Activated T-cell treated with anti-CD3 and anti-CD28 coated beads, Interleukin-2, amount 50 U/mL, for 4 hours (primary cell): ENCODE measurements at regions not wholly inside any gene's neighbourhood (a gene's known extent, or its start where the extent isn't known, plus 50 kb on each side); places are given as distances from the start of the nearest gene placed in this dataset.

Source experiments
- ATAC-seq, 2 donors: fragments of 200-7000 bp; cut with Tn5 transposase; one replicate each; pipeline ENCODE4 v1.10.0; 2021
- DNase-seq: peaks from one replicate; pipeline ENCODE4 v3.0.0-alpha.2; 2020
- H3K27me3 Mint-ChIP-seq: one replicate; pipeline ENCODE4 v1.8.0; 2021; ENCODE audit warnings: low read depth, mixed read lengths
- H3K36me3 Mint-ChIP-seq: one replicate; pipeline ENCODE4 v1.8.0; 2022; ENCODE audit warnings: mixed read lengths; ENCODE audit not compliant: insufficient read depth
- H3K4me1 Mint-ChIP-seq: one replicate; pipeline ENCODE4 v1.8.0; 2021; ENCODE audit warnings: low read depth, mixed read lengths
- H3K4me3 Mint-ChIP-seq: one replicate; pipeline ENCODE4 v1.8.0; 2021; ENCODE audit warnings: mild to moderate bottlenecking, moderate library complexity, mixed read lengths
- H3K9me3 Mint-ChIP-seq: one replicate; pipeline ENCODE4 v1.8.0; 2021; ENCODE audit warnings: mixed read lengths

DNA sequence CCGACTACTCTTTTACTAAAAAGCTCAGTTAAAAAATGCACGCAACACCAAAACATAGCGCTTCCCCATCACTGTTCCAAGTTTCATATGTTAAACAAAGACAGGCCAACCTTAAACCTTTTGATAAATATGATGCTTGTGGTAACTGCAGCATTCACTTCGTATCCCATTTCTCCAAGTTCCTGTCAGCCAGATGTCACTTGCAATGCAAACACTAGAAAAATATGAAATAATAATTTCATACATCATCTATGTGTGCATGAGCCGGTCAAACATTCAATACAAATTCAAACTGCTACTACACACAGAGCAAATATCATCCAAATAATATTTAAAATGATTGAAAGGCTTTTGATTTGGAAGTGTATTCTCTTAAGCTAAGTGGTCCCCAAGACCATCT, 636.5 kb downstream of the LMO4 start:
- Mint-ChIP-seq H3K4me1 (no peaks in the 10 kb centered on the region), H3K9me3 (no peaks in the 10 kb centered on the region), H3K4me3 (no peak overlapping the region), H3K36me3 (no peaks in the 10 kb centered on the region), H3K27me3 (peaks cover 1% of the 10 kb centered on the region)
- no peak for DNase-seq
- ATAC-seq, result no peak

DNA sequence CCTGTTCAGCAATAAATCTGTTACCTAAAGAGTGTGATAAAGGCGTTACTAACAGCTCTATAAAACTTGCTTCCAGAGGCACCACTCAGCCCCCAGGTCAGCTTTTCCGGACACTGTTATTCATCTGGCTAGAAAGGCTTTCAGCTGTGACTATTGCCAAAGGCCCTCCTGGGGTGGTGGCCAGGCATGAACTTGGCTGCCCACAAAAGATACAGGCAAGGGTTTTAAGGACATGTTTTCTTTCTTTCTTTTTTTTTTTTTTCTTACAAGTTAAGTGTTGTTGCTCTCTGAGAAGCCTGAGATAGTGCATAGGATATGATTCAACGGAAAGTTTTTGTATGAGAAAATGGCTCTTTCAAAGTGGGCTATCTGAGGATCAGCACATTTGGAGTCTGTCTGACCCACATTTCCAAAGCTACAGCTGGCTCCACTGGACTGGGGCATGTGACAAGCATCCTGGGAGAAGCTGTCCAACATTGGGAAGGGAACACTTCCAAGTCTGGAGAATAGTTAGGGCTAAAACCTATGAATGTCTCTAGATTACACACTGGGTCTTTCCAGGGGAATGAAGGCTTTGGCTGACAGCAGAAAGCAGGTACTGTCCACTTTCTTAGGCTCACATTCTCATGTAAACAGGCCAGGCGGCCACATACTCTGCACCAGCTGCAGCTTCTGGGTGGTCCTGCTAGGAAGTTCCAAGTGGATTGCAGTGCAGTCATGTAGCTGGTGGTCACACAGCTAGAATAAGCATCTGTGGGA, 639.7 kb downstream of the LMO4 start:
- DNase-seq (no peak), ATAC-seq (no peak)
- no peak overlapping the region for H3K4me3 Mint-ChIP-seq
- no peaks in the 10 kb centered on the region for H3K9me3 Mint-ChIP-seq
- H3K4me1 Mint-ChIP-seq, result no peaks in the 10 kb centered on the region
- H3K36me3 Mint-ChIP-seq, result no peaks in the 10 kb centered on the region
- H3K27me3 Mint-ChIP-seq, result peaks cover 4% of the 10 kb centered on the region

DNA sequence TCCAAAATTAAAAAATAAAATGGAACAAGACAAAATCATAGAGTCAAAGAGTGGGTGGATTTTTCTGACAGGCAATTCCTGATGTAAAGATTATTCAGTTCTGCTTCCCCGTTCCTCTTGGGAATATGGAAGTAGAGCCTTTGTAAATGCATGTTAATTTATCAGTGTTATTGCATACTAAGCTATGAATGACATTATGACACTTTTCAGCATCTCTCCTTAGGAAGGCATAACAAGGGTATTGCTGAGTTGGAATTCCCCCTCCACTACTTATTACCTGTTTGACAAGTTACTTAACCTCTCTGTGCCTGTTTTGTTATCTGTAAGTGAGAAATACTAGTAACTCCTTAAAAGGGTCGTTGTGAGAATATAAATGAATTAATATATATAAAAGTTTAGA, 640.4 kb downstream of the LMO4 start:
- no peak for ATAC-seq

DNA sequence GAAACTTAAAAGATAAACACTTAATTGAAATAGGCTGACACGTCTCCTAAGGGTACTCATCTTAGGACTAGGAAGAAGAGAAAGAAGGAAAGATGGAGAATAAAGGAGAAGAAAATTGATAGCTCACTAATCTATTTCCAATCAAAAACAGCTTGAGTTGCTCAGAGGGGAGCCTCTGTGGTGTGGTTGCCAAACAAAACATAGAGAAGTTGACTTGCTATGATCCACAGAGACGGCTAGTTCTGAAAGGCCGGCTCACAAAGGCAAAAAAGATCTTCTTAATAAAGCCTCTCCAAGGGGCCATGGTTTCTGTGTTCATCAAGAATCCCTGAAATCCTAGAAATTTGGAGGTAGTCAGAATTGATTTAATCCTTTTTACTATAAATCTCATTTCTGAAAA, 644.1 kb downstream of the LMO4 start:
- Mint-ChIP-seq H3K4me3 (no peak overlapping the region), H3K9me3 (no peaks in the 10 kb centered on the region), H3K4me1 (no peaks in the 10 kb centered on the region), H3K27me3 (peaks cover 3% of the 10 kb centered on the region), H3K36me3 (no peaks in the 10 kb centered on the region)
- DNase-seq (no peak), ATAC-seq (no peak)

More for the DNA sequence above, 640.4 kb downstream of the LMO4 start:
- Mint-ChIP-seq H3K4me3 (no peak overlapping the region), H3K4me1 (no peaks in the 10 kb centered on the region), H3K9me3 (no peaks in the 10 kb centered on the region), H3K27me3 (peaks cover 3% of the 10 kb centered on the region), H3K36me3 (no peaks in the 10 kb centered on the region)
- no peak for DNase-seq

DNA sequence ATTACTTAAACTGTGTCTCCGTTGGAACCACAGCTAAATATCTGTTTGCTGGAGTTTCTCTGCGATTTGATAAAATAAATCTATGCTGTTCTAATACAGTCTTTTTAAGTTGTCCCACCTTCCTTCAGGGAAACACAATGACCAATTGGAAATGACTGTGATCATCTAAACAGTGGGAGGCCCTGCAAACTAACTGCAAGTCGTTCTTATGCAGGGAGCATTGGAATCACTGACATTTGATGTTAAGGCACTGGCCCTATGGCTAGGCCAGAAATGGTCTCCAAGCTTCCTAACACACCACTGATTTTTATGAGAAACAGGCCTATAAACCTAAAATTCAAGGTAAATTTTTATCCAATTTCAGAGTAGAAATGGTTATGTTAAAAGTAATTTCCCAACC, 645.2 kb downstream of the LMO4 start:
- no peak for ATAC-seq
- no peaks in the 10 kb centered on the region for H3K9me3 Mint-ChIP-seq
- H3K4me1 Mint-ChIP-seq, result no peaks in the 10 kb centered on the region
- no peak overlapping the region for H3K4me3 Mint-ChIP-seq
- H3K27me3 Mint-ChIP-seq, result peaks cover 3% of the 10 kb centered on the region
- H3K36me3 Mint-ChIP-seq, result no peaks in the 10 kb centered on the region
- no peak for DNase-seq

DNA sequence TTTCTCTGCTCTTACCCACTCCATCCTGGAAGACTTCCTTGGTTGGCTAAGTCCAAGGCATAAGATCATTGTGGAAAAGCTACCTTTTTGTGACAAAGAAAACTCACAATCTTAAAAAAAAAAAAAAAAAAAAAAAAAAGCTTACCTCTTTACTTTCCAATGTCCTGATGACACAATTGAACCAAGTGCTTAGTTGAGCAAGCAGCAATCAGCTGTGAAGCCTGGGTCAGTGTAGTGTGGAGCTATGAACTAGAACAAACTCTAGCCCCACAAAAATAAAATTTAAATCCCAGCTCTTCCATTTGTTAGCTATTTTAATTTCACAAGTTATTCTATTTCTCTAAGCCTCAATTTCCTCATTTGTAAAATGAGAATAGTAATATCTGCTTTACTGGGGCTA, 647.6 kb downstream of the LMO4 start:
- no peaks in the 10 kb centered on the region for H3K9me3 Mint-ChIP-seq
- no peak for DNase-seq
- H3K4me1 Mint-ChIP-seq, result no peaks in the 10 kb centered on the region
- no peaks in the 10 kb centered on the region for H3K36me3 Mint-ChIP-seq
- no peak overlapping the region for H3K4me3 Mint-ChIP-seq
- no peak for ATAC-seq
- H3K27me3 Mint-ChIP-seq, result peaks cover 7% of the 10 kb centered on the region

DNA sequence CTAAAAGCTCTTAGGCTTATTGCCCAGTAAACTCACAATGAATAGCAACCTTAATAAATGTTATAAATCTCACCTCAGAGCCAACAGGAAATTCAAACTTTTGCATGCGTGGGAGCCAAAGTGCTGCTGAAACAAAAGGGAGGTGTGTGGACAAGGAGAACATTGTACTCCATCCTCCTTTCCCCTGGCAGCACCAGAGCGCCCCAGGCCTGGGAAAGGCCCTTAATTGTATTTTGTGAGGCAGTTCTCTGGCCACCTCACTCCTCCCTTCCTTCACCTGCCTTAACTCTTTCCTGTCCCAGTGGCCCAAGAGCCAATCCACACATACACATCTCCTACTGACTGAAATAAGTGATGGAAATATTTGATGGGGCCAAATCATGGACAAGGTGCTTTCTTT, 648.5 kb downstream of the LMO4 start:
- DNase-seq, result no peak
- ATAC-seq, result no peak
- Mint-ChIP-seq H3K4me1 (no peaks in the 10 kb centered on the region), H3K36me3 (no peaks in the 10 kb centered on the region), H3K27me3 (peaks cover 7% of the 10 kb centered on the region), H3K9me3 (no peaks in the 10 kb centered on the region), H3K4me3 (no peak overlapping the region)

DNA sequence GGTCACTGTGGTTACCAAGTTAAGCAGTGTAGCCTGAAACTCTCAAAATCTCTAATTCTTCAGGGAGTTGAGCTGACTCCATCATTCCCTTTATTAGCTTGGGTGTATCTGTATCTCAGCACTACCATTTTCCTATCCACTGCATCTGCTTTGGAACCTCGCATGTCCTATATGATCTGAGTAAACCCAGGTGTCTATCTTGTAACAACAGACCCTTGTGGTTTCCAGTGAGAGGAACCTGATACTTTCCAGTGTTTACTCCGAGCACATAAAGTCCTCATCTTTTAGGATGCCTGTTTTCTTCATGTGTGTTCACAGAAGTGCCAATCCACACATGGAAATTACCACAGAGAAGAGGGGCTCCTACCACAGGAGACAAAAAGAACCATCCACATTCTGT, 650.4 kb downstream of the LMO4 start:
- no peak for ATAC-seq
- Mint-ChIP-seq H3K36me3 (no peaks in the 10 kb centered on the region), H3K4me3 (no peak overlapping the region), H3K9me3 (no peaks in the 10 kb centered on the region), H3K27me3 (peaks cover 5% of the 10 kb centered on the region), H3K4me1 (no peaks in the 10 kb centered on the region)
- DNase-seq, result no peak

DNA sequence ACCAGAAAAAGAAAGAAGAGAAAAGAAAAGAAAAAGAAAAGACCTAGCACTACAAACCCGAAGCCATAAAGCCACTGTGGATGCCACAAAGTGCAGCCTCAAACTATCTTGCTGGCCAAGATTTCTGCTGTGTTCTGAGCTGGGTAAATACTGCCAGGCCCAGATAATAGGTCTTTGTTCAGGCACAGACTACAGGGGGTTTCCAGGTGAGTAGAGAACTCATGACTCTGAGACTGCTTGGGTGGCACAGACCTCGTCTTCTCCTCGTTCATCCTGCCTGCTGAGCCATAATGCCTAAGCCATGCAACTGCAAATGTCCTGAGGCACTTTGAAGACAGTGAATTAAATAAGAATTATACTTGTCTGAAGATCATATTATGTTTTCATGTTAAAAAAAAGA, 651.8 kb downstream of the LMO4 start:
- H3K4me1 Mint-ChIP-seq, result no peaks in the 10 kb centered on the region
- H3K36me3 Mint-ChIP-seq, result no peaks in the 10 kb centered on the region
- H3K27me3 Mint-ChIP-seq, result peaks cover 5% of the 10 kb centered on the region
- ATAC-seq (no peak), DNase-seq (no peak)
- H3K9me3 Mint-ChIP-seq, result no peaks in the 10 kb centered on the region
- no peak overlapping the region for H3K4me3 Mint-ChIP-seq

DNA sequence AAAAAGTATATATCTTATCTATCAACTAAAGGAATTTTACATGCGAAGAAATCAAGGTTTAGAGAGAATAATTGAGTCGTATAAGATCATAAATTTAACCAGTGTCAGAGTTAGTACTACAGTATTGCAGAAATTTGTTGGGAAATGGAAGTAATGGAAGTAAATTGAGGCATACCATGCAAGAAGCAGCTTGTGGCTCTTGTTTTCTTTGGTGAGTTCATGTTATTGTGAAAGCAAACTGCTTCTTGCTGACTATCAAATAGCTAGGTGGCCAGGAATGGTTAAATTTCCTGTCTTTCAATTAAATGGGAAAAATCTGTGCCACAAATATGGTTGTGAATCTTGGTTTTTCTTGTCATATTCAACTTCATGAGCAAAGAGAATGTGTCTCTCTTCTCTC, 652.7 kb downstream of the LMO4 start:
- Mint-ChIP-seq H3K4me1 (no peaks in the 10 kb centered on the region), H3K27me3 (peaks cover 5% of the 10 kb centered on the region), H3K4me3 (no peak overlapping the region), H3K9me3 (no peaks in the 10 kb centered on the region), H3K36me3 (no peaks in the 10 kb centered on the region)
- DNase-seq, result no peak
- no peak for ATAC-seq

DNA sequence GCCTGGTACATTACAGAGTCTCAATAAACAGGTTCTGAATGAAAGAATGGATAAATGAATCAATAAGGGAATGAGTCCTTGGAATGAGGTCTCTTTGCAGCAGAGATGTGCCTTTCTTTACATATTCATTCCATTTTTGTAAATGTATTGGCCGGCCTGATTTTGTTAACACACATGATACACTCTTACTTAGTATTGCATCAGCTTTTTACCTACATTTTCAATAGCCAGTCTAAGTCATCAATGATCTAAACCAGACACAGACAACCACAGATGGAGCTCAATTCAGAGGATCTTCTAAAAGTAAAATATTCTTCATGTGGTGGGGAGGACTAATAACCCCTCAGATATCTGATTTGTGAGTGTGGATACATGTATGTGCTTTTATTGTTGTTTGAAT, 653.1 kb downstream of the LMO4 start:
- Mint-ChIP-seq H3K4me3 (no peak overlapping the region), H3K27me3 (peaks cover 5% of the 10 kb centered on the region), H3K4me1 (no peaks in the 10 kb centered on the region), H3K9me3 (no peaks in the 10 kb centered on the region), H3K36me3 (no peaks in the 10 kb centered on the region)
- DNase-seq (no peak), ATAC-seq (no peak)

DNA sequence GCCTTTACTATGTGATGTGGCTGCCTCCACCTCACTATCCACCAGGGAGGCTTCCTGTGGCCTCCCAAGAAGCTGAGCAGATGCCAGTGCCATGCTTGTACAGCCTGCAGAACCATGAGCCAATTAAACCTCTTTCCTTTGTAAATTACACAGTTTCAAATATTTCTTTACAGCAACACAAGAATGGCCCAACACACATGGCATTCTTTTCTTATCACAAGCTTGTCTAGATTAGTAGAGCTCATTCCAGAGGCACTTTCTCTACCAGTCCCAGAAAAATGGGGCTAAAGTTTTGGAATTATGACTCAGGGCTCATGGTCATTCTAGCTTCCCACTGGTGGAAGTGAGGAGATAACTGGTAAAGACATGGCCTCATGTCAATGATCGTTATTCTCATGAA, 655.2 kb downstream of the LMO4 start:
- ATAC-seq, result no peak

DNA sequence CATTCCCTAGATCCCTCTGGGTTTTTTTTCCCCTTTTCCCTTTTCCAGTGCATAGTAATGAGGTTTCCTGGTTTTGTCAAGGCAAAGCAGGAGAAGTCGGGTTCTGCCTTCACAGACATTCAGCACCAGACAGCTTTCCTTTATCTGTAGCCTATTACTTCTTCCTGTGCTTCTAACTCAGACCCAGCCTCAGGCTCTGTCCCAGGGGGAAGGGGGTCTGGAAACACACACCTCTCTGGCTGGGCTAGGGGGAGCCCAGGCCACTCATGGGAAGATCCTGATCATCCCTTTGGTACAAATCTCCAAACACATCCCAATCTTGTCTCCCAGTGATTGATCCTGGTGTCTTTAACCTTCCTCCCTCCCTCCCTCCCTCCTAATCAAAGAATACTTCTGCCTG, 656.4 kb downstream of the LMO4 start:
- H3K4me3 Mint-ChIP-seq, result no peak overlapping the region
- no peak for DNase-seq
- peaks cover 2% of the 10 kb centered on the region for H3K27me3 Mint-ChIP-seq
- no peaks in the 10 kb centered on the region for H3K36me3 Mint-ChIP-seq
- no peak for ATAC-seq
- H3K4me1 Mint-ChIP-seq, result no peaks in the 10 kb centered on the region
- no peaks in the 10 kb centered on the region for H3K9me3 Mint-ChIP-seq

More for the DNA sequence above, 655.2 kb downstream of the LMO4 start:
- Mint-ChIP-seq H3K9me3 (no peaks in the 10 kb centered on the region), H3K4me1 (no peaks in the 10 kb centered on the region), H3K36me3 (no peaks in the 10 kb centered on the region), H3K27me3 (peaks cover 5% of the 10 kb centered on the region), H3K4me3 (no peak overlapping the region)
- DNase-seq, result no peak

DNA sequence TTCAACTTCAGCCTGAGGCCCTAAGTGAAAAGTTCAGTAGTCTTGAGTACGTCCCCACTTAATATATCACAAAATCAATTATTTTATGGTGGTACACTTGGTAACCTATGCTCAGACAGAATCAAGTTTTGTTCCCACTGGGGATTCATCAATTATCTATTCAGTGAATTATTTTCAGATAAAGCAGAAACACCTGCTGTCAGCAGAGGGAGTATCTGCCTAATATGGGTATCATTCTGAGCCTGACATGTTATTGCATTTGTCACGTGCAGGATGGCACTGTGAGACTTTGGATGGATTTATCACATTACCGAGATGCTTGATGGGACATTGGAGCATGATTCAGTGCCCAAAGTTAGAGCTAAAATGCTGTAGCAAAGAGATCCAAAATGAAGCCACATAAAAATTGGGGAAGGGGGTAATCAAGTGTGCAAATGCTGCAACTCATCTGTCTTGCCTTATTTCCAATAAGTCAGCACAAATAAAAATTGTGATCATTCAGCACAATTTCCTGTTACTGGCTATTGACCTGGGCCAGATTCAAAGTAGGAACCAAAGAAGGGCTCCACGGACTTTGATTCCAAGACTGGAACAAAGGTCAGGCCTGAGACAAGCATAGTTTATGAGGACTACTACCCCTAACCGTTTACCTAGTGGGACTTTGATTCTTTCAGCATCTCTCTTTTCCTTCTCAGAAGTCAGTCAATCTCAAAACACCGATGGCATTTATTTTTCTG, 657.6 kb downstream of the LMO4 start:
- DNase-seq (no peak), ATAC-seq (no peak)
- no peaks in the 10 kb centered on the region for H3K4me1 Mint-ChIP-seq
- H3K4me3 Mint-ChIP-seq, result no peak overlapping the region
- no peaks in the 10 kb centered on the region for H3K36me3 Mint-ChIP-seq
- H3K27me3 Mint-ChIP-seq, result no peaks in the 10 kb centered on the region
- no peaks in the 10 kb centered on the region for H3K9me3 Mint-ChIP-seq

DNA sequence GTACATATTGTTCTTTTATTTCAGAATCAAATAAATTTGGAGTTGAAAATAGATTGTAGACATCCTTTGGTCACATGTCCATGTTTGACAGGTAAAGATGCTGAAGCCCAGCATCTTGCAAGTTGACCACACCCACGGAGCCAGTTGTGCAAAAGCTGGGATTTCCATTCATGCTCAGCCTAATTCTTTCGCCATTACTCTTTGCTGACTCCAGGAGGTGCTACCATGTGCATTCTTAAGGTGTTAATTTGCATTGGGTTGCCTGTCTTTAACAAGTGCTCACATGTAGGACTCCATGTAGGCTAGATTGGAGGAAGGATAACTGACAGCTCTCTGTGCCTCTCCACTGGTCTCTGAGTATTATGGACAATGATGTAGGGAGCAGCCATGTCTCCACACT, 660.7 kb downstream of the LMO4 start:
- Mint-ChIP-seq H3K36me3 (no peaks in the 10 kb centered on the region), H3K4me1 (no peaks in the 10 kb centered on the region), H3K4me3 (no peak overlapping the region), H3K27me3 (no peaks in the 10 kb centered on the region), H3K9me3 (no peaks in the 10 kb centered on the region)
- ATAC-seq (no peak), DNase-seq (no peak)
